Natural killer cell (primary cell): ENCODE measurements at regions not wholly inside any gene's neighbourhood (a gene's known extent, or its start where the extent isn't known, plus 50 kb on each side); places are given as distances from the start of the nearest gene placed in this dataset.

Source experiments
- ATAC-seq, 3 donors: fragments of 150-1000 bp in 2 of 3; fragments of 200-7000 bp in 1 of 3; cut with Tn5 transposase; 1 replicate in 1 of 3; 2 replicates in 2 of 3; pipeline ENCODE4 v1.10.0; 2021; ENCODE audit warnings: mild to moderate bottlenecking in 2 of 3, moderate library complexity in 2 of 3
- DNase-seq, 2 donors: peaks; one replicate each; pipeline versions ENCODE4 v3.0.0 to v3.0.0-alpha.2; 2013 to 2021; ENCODE audit warnings: mixed read lengths in 1 of 2
- H3K27ac ChIP-seq: one replicate; pipeline ENCODE4 v1.5.1; 2013; ENCODE audit warnings: mild to moderate bottlenecking, low read length
- H3K27me3 ChIP-seq: one replicate; pipeline ENCODE4 v1.6.1; 2013; ENCODE audit warnings: low read length; ENCODE audit not compliant: control insufficient read depth, insufficient read depth
- H3K36me3 ChIP-seq: one replicate; pipeline ENCODE4 v1.6.1; 2013; ENCODE audit warnings: low read length; ENCODE audit not compliant: control insufficient read depth, insufficient read depth
- H3K4me1 ChIP-seq: one replicate; pipeline ENCODE4 v1.6.1; 2013; ENCODE audit warnings: low read length; ENCODE audit not compliant: control insufficient read depth, insufficient read depth
- H3K4me3 ChIP-seq: one replicate; pipeline ENCODE4 v1.5.1; 2013; ENCODE audit warnings: low read length
- H3K9me3 ChIP-seq: one replicate; pipeline ENCODE4 v1.6.1; 2013; ENCODE audit warnings: low read length; ENCODE audit not compliant: control insufficient read depth, insufficient read depth
- H3K27ac Mint-ChIP-seq, 2 donors: one replicate each; pipeline ENCODE4 v1.8.0; 2022; ENCODE audit warnings: mild to moderate bottlenecking in 2 of 2, mixed read lengths in 2 of 2, moderate library complexity in 1 of 2
- H3K27me3 Mint-ChIP-seq, 2 donors: one replicate each; pipeline ENCODE4 v1.8.0; 2022; ENCODE audit warnings: low read depth in 2 of 2, mixed read lengths in 2 of 2
- H3K36me3 Mint-ChIP-seq: one replicate; pipeline ENCODE4 v1.8.0; 2022; ENCODE audit warnings: mixed read lengths
- H3K4me1 Mint-ChIP-seq, 2 donors: one replicate each; pipeline ENCODE4 v1.8.0; 2022; ENCODE audit warnings: mixed read lengths in 2 of 2
- H3K4me3 Mint-ChIP-seq: one replicate; pipeline ENCODE4 v1.8.0; 2022; ENCODE audit warnings: mild to moderate bottlenecking, moderate library complexity, mixed read lengths
- H3K9me3 Mint-ChIP-seq, 2 donors: one replicate each; pipeline ENCODE4 v1.8.0; 2022; ENCODE audit warnings: mixed read lengths in 2 of 2
- WGBS: methylation state at CpG from one replicate; pipeline ENCODE4 v1.1.7; 2013; ENCODE audit warnings: missing lambda C conversion rate; ENCODE audit not compliant: insufficient coverage; 5-methylcytosine and 5-hydroxymethylcytosine counted together
- intact Hi-C: fragments of 100-400 bp; cut with micrococcal nuclease; formaldehyde crosslinking; loops from one replicate; pipeline ENCODE4 v1.14.2; 2022
- TF ChIP-seq, protein P1 (sequence below): fragments of 200-600 bp; IDR thresholded peaks from one replicate; pipeline ENCODE4 v1.8.0; 2022; ENCODE audit warnings: antibody characterized with exemption

GRCh38 chr15:38627689-38628277 is 63.2 kb upstream of the RASGRP1 start:
- Histone ChIP-seq H3K27ac (no peak overlapping the region), H3K36me3 (no peaks in the 10 kb centered on the region), H3K27me3 (no peaks in the 10 kb centered on the region), H3K4me3 (no peak overlapping the region), H3K4me1 (peaks cover 4% of the 10 kb centered on the region), H3K9me3 (no peaks in the 10 kb centered on the region)
- Mint-ChIP-seq H3K4me3 (no peak overlapping the region), H3K36me3 (no peaks in the 10 kb centered on the region), H3K27me3 (no peaks in the 10 kb centered on the region), H3K27ac (no peak overlapping the region), H3K9me3 (no peaks in the 10 kb centered on the region), H3K4me1 (peaks cover 22 to 34% of the 10 kb centered on the region in 2 donors)
- WGBS = 96% methylated on average over 12 of the region's 12 CpGs
- no peak for ATAC-seq
- TF ChIP-seq, protein P1, sequence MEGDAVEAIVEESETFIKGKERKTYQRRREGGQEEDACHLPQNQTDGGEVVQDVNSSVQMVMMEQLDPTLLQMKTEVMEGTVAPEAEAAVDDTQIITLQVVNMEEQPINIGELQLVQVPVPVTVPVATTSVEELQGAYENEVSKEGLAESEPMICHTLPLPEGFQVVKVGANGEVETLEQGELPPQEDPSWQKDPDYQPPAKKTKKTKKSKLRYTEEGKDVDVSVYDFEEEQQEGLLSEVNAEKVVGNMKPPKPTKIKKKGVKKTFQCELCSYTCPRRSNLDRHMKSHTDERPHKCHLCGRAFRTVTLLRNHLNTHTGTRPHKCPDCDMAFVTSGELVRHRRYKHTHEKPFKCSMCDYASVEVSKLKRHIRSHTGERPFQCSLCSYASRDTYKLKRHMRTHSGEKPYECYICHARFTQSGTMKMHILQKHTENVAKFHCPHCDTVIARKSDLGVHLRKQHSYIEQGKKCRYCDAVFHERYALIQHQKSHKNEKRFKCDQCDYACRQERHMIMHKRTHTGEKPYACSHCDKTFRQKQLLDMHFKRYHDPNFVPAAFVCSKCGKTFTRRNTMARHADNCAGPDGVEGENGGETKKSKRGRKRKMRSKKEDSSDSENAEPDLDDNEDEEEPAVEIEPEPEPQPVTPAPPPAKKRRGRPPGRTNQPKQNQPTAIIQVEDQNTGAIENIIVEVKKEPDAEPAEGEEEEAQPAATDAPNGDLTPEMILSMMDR = no peak
- no peak for DNase-seq
- intact Hi-C loops = no loop called here

GRCh38 chr15:38631119-38632075 is 66.8 kb upstream of the RASGRP1 start:
- Histone ChIP-seq H3K27ac (no peak overlapping the region), H3K27me3 (no peaks in the 10 kb centered on the region), H3K36me3 (no peaks in the 10 kb centered on the region), H3K9me3 (no peaks in the 10 kb centered on the region), H3K4me3 (no peak overlapping the region), H3K4me1 (no peaks in the 10 kb centered on the region)
- intact Hi-C loops = no loop called here
- Mint-ChIP-seq H3K27ac (no peak overlapping the region), H3K36me3 (no peaks in the 10 kb centered on the region), H3K4me3 (no peak overlapping the region), H3K4me1 (peaks cover 12 to 16% of the 10 kb centered on the region in 2 donors), H3K27me3 (no peaks in the 10 kb centered on the region), H3K9me3 (no peaks in the 10 kb centered on the region)
- no peak for ATAC-seq
- TF ChIP-seq, protein P1 = no peak
- DNase-seq = no peak
- 78% methylated on average over 2 of the region's 5 CpGs for WGBS

DNA sequence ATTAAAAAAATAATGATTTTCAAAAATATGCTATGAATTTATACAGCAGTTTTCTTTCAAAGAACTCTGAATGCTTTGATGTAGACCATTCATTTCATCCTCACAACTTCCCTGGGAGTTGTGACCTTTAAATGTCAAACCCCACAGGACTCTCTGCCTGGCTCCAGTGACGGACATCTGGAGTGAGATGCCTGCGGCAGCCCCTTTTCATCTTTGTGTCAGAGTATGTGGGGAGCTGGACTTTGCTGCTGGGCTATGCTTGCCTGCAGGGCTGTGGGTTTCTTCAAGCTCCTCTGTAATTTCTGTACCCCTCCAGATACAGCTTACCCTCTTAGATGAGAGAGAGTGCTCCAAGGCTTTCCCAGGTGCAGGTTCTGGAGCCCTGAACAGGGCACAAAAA is 70.6 kb upstream of the RASGRP1 start:
- Mint-ChIP-seq H3K4me1 (peaks cover 21 to 26% of the 10 kb centered on the region in 2 donors), H3K27me3 (no peaks in the 10 kb centered on the region), H3K9me3 (peaks cover 0 to 2% of the 10 kb centered on the region in 2 donors), H3K36me3 (no peaks in the 10 kb centered on the region), H3K27ac (no peak overlapping the region), H3K4me3 (no peak overlapping the region)
- TF ChIP-seq, protein P1 = no peak
- Histone ChIP-seq H3K27ac (no peak overlapping the region), H3K4me3 (no peak overlapping the region), H3K9me3 (no peaks in the 10 kb centered on the region), H3K27me3 (no peaks in the 10 kb centered on the region), H3K4me1 (peaks cover 8% of the 10 kb centered on the region), H3K36me3 (no peaks in the 10 kb centered on the region)
- DNase-seq (no peak), ATAC-seq (no peak)
- intact Hi-C loops = no loop called here
- 50% methylated on average over 2 of the region's 2 CpGs for WGBS
